Midbrain (tissue), 1 donor: ENCODE measurements at regions not wholly inside any gene's neighbourhood (a gene's known extent, or its start where the extent isn't known, plus 50 kb on each side); places are given as distances from the start of the nearest gene placed in this dataset.

ENCODE experiments used
- DNase-seq: peaks from one replicate; lab custom pipeline; 2025; lab: John Stamatoyannopoulos, UW

DNA sequence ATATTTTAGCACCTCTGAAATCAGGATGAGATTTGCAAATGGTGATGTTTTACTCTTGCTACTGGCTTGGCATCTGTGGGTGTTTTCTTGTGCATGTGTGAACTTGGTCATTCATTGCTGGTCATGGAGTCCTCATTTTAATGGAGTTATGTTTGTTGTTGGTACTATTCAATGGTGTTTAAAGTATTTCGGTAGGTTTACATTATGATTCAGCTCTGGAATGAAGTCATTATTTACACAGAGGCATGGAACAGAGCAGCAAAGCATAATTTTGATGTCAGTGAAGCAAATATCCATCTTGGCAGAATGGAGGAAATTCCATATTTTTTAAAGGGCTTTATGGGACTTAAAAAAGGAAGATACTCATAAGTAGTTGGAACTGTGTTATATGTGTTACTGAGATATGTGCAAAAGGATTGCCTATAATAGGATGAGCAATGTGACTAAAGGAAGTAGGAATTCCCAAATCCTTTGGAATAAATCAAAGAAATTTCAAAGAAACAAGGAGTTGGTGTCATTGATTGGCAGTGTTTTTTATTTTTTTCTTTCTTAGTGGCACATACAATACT lies 147.4 kb downstream of the ACTBL2 start:
- DNase-seq = no peak

DNA sequence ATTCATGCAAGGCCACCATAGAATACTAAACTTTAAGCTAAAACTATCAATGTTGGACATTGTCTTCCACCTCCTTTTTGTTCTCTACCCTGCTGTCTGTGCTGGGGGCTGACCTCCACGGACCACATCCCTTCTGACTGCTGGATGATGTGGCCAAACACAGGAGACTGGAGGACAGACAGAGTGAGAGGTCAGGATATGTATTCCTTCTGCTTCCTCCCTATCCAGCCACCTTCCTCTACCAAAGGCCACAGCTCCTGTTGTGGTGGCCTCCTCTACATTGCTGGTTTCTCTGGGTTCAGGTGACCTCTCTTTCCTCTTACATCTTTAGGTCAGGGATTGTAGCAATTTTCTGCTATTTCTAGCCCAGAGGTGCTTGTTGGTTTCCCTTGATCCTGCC lies 148.1 kb downstream of the ACTBL2 start:
- DNase-seq = no peak

DNA sequence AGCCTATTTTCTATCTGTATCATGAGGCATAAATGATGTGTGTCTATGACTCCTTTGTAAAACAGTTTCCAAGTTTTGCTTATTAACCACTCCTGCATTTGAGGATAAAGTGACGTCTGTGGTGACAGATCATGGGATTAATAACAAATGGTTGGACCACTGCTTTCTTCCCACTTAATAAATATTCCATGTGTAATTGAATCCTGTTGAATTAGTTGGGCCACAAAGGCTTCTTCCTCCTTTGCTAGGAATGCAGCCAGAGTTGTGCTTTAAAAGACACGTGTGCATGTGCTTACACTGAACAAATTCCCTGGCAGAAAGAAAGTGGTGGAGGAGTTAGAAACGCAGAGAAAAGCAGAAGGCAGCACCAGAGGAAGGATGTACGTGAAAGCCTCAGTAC lies 150.2 kb downstream of the ACTBL2 start:
- DNase-seq = no peak

DNA sequence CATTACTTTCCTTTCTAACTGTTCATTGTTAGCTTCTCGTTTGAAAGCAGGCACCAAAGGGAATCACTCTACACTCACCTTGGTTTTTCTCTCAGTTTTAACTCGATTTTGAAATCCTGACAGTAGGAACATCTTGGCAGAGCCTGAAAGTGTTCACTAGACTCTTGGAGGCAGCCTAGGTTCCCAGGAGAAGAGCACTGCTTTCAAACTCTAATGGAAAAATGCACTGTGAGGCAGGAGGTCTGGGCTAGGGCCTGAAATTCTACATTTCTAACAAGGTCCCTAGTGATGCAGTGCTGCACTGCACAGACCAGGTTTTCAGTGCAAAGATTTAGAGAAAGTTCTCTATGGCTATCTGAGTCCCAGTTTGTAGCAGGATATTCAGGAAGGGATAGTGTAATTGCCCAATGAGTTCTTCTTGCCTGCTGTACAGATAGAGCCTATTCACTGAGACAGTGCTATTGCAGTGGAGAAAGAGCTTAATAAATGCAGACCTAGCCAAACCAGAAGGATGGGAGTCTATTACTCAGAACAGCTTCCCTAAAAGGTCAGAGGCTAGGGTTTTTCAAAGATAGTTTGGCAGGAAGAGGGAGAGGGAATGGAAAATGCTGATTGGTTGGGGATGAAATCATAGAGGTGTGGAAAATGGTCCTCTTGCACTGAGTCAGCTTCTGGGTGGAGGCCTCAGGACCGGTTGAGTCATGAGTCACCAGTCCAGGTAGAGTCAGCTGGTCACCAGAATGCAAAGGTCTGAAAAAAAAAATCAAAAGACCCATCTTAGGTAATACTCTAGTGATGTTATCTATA lies 153.9 kb downstream of the GPBP1 start:
- DNase-seq = no peak

DNA sequence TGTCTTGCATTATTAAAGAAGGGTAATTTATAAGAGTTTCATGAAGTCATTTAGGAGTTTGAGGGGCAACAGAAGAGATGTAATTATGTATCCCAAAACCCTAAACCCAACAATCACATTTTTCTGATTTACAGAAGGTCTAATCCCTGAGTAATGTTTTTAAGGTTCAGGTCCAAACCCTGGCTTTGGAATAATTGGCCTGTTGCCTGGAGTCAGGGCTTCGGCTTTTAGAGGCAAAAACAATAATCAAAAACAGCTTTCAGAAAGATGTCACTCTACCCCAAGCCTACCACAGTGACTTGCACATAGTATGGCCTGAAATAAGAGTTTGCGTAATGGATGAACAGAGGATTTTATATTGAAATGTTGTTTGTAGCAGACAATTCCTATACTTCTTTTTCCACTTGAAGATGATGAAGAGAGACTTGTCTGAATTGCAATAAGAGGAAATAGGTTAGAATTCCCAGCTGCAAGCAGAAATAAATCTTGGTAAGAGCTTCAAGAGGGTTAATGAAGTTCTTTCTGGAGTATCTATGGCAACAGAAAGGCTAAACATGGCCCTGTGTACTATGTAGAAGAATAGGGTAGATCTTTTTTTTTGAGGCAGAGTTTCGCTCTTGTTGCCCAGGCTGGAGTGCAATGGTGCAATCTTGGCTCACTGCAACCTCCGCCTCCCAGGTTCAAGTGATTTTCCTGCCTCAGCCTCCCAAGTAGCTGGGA lies 152.0 kb downstream of the GPBP1 start:
- no peak for DNase-seq

DNA sequence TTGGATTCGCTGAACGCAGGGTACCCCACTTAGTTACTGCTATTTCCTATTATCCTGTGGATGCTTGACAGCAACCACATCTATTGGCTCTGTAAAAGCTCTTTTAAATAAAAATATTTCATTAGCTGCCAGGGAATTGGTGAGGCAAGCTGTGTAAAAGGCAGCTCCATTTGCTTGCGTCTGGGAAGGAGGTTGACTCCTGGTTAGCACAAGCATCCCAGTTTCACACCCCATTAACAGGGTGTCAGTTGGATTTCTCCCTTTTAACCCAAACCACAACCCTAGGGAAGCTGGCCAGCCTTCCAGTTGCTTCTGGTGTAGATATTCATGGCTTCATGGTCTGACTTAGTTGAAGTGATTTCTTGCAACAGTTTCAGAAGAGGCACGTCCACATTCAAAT lies 151.0 kb downstream of the GPBP1 start:
- no peak for DNase-seq

DNA sequence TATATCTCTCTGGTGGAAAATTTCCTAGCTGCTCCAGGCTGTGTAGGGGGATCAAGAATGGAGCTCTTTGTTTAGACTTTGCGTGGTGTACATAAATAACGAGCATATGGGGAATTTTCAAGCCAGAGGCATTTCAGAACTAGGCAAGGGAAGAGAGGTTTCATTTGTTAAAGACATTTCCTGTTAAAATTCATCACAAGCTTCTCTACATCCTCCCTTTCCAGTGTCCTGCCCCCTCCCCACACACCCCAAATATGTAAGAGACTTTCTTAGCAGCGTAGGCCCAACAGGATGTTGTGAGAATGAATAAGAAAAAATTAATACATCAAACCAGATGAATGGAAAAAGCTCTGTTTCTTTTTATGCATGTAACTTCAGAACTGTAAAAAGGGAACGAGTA lies 150.3 kb downstream of the GPBP1 start:
- DNase-seq = no peak

DNA sequence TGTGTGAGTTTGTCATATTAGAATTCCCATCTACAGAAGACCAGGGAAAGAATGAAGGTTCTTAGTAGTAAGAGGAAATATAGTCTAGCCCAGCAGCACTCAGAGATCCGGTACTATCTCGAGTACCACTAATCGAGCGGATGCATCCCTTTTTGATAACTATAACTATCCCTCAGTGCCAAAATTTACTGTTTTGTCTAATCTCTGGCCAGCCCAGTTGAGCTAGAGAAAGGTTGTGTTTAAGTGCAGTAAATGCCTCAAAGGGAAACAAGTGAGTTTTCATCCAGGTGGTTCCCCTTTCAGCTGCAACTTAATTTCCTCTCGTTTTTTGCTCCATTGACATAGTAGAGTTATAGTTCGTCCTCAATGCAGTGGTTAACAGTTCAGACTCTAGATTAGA lies 146.7 kb downstream of the GPBP1 start:
- no peak for DNase-seq

DNA sequence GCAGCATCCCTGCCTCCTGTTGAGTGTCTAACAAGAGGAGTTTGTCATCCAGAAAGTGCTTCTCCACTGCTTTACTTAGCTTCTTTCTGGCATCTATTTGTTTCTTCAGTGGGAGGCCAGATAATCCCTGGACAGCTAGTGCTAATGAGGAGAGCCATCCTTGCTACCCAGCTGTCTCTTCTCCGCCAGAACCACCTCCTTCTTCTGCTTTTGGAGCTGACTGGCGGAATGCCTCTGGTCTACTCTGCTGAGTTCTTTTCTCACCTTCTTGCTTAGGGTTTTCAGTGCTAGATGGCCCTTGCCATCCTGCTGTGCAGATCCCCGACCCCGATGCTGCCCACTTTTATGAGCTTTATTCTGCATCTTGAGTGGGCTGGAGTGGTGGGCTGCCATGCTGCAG lies 145.8 kb downstream of the GPBP1 start:
- DNase-seq = no peak

DNA sequence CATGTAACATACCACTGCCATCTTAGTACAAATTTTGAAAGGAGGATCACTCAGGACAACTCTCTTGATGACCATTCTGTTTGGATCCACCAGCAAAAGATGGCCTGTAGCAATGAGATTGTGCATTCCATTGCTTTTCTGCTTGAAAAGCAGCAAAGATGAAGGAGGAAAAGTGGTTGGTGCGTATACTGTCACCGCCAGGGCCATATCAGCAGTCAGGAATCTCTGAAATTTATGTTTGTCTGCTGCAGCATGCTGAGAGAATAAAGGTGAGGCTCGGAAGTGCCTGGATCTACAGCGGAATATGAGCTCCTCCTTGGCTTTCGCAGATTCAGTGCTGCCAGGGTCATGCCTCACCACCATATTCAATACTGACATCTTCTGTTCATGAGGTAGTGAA lies 144.4 kb downstream of the GPBP1 start:
- no peak for DNase-seq

DNA sequence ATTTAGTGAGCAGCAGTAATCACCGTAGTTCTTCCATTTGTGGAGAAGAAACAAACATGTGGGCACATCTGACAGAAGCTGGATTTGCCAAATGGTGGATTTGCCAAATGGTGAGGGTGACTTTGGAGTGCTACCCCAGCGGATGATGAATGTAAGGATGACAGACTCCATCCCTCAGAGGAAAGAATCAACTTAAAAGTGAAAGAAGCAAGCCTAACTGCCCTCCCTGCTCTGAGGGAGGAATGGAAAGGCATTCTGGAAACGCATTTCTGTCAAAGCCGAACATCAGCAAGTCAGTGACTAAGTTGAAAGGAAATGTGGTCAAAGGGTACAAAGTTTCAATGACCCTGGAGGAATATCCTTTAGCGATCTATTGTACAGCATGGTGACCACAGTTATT lies 143.5 kb downstream of the GPBP1 start:
- DNase-seq = no peak

DNA sequence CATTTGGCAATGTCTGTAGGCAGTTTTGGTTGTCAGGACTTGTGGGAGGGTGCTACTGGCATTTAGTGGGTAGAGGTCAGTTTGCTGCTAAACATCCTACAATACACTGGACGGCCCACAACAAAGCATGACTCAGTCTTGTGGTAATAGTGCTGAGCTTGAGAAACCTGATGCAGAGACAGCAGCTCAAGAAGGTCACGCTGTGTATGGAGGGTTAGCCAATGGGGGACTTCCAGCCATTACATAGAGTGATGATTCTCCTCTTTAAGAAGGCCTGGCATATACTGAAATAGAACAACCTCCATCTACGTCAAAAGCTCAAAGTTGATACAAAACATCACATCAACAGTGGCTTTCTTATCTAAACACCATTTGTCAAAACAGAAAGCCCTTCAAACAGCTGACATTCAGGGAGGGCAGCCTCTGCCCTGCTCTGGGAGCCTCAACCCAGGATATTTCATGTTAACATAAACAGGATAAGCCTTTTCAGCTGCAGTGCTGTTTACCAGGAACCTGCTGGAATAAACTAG lies 143.0 kb downstream of the GPBP1 start:
- no peak for DNase-seq

DNA sequence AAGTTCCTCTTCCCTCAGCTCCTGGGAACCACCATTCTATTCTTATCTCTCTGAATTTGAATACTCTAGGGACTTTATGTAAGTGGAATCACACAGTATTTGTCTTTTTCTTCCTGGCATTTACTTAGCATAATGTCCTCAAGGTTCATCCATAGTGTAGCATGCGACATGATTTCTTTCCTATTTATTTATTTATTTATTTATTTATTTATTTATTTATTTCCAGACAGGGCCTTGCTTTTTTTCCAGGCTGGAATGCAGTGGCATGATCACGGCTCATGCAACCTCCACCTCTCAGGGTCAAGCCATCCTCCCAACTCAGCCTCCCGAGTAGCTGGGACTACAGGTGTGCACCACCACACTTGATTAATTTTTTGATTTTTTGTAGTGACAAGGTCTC lies 142.1 kb downstream of the GPBP1 start:
- DNase-seq = no peak
